ENCODE measurements at regions not wholly inside any gene's neighbourhood (a gene's known extent, or its start where the extent isn't known, plus 50 kb on each side); places are given as distances from the start of the nearest gene placed in this dataset.

DNA sequence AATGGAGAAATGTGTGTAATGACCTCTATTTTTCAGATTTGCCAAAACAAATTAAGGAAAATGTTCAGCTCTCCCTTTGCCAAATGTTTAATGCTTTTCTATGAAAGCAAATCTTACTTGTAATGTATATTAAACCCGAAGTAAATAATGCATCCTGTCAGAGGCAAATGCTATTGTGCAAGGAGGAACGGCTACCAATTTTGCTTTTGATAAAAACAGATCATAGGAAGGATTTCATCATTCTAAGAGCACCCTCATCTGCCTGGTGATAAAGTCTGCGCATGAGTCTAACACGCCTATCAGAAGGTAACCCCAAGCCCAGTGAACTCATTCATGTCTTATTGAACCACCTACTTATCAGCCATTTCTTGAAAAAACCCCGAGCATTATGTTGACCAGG is 412.4 kb upstream of the MKI67 start:
- DNase-seq, result no peak

DNA sequence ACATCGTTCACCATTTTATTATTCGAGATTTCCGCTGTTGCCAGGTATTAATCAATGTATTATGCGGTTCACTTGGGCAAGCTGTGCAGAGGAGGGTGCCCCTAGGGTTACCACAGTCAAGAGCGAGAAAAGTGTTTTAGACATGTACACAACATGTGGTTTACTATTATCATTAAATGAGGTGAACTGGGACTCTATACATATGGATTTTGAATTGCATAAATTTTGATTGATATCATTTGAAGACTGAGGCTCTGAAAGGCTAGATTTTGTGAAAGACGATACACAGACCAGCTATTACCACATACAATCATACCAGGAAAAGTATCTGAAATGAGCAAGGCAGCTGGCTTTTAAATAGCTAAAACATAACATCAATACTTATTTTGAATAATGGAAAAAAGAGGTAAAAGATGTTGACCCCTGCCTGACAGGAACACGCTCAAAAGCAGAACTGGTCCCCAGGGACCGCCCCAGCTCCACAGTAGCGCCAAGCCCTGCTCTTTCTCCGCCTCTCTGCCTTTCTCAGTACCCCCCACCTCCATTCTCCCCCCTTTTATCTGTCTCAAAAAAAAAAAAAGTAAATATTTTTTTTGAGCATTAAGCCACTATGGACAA is 413.4 kb upstream of the MKI67 start:
- DNase-seq, result no peak

DNA sequence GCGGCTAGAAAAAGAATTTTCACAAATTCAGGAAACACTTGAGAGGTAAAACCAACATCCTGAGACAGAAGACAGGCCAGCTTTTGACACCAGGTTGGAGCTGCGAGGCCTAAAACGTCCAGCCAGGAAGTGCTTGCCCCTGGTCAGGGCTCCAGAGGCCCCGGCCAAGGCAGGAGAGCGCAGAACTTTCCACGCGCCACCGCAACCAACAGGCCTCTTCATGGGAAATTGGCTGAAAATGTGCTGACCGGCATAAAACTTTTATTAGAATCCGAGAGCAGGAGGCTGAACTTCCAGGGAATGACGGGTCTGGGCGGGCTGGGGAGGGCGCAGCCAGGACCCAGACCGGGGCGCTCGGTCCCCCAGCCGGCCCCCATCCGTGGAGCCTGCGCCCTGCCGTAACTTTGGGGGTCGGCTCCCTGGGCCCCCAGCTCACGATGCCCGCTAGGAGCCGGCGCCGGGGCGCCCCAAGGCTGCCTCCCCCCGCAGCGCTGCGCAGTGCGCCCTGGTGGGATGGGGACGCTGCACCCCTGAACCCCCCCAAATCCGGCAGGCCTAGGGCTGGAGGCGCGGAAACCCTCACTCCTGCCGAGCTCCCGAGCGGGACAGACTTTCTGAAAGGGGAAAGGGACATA is 414.0 kb upstream of the MKI67 start:
- DNase-seq, result no peak

DNA sequence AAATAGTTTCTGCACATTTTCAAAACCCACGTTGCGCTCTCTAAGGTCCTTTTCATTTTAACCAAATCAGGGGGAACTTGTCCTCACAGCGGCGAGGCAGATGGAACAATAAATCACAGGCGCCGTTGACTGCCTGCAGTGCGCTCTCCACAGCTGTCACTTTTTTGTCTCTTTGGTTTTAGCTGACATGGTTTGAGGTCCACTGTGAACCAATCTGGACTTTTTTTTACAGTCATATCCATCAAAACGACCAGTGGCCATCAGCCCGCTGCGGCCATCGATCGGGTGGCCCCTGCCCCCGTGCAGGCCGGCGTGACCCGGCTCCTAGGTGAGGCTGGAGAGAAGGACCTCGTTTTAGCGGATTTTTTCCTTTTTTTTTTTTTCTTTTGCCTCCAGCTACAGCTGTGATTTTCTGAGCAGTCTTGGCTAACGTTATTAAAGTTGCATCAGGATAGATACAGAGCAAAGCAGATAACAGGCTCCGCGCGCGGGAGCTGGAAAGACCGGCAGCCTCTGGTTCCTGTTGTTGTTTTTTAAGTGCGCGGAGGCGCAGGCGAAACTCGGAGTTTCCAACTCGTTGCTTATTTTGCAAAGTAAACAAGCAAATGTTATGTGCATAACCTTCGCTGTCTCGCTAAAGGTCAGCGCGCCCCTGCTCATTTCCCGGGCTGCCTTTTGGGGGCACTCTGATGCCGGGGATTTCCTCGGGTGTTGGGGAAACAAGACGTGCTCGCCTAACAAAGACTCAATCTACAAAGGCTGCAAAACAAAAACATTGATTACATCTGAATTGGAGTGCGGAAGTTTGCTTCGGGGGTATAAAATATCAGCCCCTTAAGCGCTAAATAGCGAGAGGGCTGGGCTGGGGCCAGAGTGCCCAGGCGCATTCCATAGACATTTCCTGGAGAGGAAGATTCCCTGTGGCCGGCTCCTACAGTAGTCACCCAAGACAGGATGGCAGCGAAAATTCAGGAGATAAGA is 414.8 kb upstream of the MKI67 start:
- no peak for DNase-seq

DNA sequence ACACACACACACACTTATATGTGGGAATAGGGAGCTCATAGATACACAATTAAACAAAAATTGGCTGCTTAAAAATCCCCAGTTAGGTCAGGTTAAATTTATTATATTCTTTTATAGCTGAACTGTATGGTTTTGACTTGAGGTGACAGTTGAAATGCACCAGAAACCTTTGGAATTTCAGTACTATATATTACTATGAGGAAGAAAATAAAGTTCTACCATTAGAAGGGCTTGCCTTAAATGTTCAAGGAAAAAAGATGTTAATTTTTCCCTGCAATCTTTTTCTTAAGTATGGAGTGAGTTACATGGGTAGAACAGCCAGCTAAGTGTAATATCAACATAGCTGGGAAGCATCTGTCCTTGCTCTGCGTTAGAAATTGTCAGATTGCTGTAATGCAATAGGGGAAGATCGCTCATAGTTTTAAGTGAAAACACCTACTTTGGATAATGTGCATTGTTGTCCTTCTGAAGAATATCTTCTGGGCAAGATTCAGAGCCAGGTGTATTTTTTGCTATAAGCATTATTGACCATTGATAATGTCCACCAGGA is 415.8 kb upstream of the MKI67 start:
- no peak for DNase-seq

DNA sequence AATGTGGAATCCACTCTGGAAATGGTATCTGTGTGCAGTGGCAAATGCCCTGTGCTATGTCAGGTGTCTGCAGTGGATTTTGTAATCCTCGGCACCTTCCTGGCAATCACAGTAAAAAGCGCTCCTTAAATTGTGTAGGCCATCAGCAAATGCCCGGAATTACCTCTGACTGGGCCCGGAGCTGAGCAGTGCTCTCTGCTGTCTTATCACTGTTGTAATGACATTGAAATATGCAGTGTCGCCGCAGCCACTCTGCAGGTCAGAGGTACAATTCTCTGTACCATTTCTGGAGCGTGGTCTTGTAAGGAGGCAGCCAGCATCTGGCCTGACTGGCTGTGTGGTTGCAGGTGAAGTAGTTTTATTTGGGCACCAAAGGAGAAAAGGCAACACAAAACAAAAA is 416.4 kb upstream of the MKI67 start:
- no peak for DNase-seq

DNA sequence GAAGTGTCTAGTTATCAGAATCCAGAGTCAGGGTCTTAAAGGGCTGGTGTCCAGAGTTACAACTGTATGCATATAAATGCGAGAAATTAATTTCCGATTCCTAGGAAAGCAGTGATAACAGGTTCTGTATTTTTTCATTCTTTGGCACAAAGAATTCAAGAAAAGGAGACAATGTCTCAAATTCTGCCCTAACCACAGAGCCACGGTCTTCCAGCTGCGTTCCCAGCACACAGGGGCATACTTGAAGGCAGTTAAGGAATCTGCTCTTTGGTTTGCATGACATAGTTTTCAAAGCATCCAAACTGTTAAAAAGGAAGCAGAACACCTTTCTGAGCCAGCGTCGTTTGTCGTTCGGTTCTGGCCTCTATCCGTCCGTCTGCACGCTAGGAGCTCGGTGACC is 416.9 kb upstream of the MKI67 start:
- DNase-seq, result no peak

DNA sequence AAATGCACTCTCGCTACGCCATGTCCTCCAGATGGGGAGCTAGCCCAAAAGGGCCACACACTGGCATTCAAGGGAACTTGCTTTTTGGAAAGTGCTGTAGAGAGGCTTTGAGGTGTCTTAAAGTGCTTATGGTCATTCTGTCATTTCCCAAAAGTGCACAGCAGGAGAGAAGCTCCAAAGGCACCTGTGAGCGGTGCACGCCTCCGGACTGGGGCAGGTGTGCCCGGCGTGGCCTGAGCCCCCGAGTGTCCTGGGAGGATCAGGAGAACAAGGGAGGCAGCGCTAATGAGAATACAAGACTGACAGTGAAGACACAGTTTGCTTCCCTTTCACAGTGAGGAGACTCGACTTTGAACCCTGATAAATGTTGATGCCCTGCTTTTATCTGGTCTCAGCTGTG is 419.0 kb upstream of the MKI67 start:
- no peak for DNase-seq

DNA sequence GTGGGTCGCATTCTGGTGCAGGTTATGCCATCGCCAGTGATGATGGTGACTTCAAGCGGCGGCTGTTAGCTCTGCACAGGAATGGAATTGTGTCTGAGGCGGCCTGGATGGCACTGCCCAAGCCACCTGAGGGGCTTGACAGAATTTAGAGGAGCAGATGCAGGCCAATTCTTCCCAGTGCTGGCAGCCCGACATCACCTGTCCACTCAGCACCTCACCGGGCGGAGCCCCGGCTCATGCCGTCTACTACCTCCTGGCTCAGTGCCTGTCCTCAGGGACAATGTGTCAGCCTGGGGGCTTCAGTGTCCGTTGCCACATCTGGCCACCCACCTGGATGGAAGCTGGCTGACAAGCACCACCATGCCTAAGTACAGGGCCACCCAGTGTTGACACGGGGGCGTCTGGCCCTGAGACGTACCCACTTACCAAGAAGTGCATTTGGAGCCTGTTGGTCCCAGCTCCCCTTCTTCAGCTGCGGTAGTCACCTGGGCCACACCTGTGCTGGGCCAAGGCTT is 420.5 kb upstream of the MKI67 start:
- no peak for DNase-seq

DNA sequence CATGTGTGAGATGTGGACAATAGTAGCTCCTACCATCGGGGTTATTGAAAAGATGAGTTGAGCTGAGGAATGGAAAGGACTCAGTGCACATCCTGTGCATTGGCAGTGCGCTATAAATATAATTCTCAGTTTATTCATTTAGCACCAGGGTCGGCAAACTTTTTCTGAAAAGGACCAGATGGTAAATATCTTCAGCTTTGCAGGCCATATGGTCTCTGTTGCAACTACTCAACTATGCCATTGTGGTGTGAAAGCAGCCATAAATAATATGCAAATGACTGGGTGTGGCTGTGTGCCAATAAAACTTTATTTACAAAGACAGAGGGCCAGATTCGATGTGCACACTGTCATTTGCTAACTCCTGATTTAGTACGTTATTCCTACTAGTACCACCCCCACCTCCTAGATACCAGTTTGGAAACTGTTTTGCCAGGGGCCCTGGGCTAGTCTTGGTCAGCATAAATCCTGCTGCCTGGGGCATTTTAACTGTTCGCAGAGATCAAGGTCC is 422.9 kb upstream of the MKI67 start:
- DNase-seq, result no peak

DNA sequence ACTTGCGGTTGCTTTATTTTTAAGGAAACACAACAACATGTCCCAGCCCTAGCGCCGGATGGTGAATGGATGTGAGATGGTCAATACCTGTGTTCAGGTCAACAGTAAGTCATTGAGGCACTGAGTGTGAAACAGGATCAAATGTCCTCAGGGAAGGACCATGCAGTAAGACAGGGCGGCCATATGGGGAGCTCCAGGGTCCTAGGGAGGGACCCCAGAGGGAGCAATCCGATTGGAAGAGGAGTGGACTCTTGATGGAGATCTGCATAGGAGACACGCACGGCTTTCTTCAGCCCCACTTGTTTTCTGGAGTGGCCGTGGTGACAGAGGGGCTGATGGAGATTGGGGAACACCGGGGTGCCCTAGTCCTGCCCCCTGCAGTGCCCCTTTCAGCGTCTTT is 423.8 kb upstream of the MKI67 start:
- DNase-seq, result no peak

DNA sequence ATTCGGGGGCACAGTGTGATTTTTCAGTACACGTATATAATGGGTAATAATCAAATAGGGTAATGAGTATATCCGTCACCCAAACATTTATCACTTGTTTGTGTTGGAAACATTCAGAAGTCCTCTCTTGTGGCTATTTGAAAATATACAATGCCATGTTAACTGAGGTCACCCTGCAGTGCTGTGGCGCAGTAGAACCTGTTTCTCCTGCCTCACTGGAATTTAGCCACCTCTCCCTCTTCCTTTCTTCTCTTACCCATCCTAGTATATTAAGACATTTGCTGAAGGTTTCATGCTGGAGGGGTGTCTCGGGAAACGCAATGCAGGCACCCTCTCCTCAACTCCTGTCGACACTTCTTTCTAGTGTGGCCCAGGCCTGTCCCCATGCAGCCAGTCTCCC is 425.3 kb upstream of the MKI67 start:
- DNase-seq, result no peak

DNA sequence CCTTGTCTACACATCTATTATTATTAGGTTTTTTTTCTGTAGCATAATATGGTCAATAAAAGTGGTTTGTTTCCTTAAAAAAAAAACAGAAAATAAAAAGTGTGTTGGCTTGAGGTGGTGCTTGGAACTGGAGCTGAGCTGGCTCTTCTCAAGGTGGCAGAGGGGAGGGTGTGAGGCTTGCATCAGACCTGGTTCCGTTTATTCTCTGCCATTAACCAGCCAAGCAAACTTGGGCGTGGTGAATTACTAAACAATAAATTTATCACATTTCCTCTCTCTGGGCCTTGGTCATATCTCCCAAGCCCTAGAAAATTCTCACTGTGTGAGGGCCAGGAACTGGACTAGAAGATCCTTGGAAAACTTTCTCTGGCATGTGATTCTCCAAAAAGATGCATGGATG is 427.5 kb upstream of the MKI67 start:
- DNase-seq, result no peak

DNA sequence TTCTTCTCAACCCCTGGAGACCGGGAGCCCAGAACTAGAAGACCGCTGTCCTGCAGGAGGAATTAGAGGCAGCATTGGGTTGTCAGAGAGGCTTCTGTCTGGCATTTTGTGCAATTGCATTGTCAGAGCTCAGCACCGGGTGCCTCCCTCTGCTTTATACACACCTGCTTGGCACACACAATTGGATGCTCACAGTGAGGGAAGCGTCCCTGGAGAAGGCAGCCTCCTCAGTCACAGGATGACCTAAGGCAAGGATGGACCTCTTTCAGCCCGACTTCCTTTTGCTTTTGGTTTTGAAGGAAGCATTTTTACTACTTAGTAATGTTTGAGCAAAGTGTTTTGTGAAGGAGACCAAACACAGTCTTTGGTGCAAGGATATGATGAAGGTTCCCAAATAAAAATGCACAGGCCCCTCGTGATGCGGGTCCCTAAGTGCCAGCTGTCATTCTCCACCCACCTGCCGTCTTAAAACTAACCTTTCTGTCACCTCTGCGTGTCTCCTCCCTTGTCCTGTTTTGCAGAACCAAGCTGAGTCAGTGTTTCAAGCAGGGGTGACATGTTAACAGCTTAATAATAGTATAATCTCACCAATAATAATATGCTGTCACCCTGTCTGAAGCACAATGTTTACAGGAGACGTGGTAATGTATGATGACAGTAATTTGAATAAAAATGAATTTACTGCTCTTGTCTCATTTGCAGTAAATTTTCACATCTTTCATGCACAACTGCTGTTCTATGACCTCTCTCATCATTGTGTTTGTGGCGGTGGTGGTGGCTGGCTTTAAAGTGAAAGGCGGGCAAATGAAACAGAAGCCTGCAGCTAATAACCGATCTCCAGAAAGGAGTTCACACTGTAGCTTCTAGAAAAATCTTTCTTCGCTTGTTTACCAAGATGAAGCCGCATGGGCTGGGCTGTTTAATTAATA is 430.2 kb upstream of the MKI67 start:
- no peak for DNase-seq

DNA sequence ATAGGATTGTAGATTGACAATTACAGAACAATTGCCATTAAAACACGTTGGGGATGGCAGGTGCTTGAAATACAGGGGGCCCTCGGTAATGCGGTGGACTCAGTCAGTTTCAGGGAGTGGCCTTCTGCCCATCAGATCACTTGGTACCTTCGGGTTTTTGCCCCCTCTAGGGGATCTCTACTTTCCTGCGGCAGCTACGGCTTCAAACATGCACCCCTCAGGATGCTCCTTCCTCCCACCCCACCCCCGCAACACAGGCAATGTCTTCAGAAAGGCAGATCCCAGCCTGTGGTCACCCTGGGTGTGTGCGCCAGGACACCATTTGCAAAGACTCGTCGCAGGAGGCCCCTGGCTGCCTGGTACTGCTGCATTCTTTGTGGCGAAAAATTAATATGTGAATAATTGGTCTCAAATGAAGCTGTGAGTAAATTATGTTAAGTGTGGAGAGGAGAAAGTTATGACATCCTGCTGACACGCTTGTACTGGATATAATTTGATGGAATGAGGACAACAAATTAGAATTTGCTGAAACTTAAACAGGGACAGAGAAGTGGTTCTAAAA is 431.0 kb upstream of the MKI67 start:
- DNase-seq, result no peak

DNA sequence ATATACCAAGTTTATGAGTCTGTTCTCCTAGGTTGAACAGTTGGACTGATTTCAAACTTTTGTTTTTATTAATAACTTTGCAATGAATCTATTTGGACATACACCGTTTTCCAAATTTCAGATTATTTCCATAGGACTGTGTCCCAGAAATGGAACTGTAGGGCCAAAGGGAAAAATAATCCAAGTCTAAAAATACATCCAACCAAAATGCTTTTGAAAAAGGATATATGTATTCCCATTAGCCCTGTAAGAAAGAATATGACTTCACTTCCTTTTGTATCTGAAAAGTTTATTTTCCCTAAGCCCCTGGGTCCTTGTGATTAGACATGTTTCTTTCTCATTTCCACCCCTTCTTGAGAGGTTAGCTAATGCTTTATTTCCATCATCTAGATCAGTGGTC is 434.2 kb upstream of the MKI67 start:
- DNase-seq, result no peak

DNA sequence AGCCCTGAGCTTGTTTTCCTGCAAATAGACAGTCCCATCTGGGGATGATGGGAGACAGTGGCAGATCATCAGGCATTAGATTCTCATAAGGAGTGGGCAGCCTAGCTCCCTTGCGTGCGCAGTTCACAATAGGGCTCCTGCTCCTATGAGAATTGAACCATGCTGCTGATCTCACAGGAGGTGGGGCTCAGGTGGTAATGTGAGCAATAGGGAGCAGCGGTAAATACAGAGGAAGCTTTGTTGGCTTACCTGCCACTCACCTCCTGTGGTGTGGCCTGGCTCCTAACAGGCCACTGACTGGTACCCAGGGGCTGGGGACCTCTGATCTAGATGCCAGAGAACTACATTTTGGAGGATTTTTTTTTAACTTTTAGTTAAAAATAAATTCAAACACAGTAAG is 434.8 kb upstream of the MKI67 start:
- DNase-seq, result no peak

DNA sequence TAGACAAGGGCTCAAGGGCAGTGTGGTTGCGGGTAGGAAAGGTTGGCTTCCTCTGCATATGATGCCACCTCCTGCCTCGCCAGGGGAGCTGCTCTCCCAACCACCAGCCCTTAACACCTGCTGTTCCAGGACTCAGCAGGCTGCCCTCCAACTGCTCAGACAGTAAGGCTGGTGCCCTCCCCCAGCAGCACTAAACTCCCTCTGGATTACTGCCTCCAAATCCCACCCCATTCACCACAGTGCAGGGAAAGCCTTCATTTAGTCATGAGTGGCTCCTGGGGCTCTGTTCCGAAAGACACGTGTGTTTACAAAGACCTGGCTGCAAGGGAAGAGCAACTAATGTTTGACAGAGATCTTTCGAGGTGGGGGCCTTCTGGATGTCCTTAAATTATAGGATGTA is 437.2 kb upstream of the MKI67 start:
- DNase-seq, result no peak

DNA sequence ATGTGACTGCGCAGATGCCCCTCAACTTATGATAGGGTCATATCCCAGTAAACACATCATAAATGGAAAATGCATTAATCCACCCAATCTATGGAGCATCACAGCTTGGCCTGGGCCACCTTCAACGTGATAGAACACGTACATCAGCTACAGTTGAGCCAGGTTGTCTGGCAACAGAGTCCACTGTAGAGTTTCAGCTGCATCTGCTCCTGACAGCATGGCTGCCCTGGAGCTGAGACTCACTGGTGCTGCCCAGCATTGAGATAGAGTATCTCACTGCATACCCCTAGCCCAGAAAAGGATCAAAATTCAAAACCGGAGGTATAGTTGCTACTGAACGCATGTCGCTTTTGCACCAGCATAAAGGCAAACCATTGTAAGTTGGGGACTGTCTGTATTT is 437.7 kb upstream of the MKI67 start:
- DNase-seq, result no peak

DNA sequence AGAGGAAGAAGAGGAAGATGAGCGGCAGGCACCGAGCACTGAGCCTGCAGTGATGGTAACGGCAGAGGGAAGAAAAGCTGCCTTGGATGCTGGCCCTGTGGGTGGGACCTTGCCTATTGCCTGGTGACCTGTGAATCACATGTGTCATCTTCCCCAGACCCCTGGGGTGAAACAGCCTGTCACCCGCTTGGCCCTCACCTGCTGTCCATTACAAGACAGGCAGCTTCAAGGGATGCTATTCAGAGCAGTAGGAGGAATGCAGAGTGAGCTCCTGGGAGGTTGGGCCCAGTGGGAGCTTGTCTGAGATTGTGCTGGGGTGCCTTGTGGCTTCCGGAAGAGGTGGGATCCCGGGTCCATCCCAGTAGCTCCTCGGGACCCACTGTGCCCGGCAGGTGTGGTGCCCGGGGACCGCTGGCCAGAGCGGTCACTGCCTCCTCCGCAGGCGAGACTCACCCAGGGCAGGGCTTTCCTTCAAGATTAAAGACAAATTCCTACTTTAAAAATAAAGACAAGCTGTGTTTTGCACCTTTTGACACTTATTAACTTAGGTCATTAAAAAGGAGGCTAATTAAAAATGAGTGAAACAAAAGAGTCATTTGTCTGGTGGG is 440.2 kb upstream of the MKI67 start:
- DNase-seq, result no peak

DNA sequence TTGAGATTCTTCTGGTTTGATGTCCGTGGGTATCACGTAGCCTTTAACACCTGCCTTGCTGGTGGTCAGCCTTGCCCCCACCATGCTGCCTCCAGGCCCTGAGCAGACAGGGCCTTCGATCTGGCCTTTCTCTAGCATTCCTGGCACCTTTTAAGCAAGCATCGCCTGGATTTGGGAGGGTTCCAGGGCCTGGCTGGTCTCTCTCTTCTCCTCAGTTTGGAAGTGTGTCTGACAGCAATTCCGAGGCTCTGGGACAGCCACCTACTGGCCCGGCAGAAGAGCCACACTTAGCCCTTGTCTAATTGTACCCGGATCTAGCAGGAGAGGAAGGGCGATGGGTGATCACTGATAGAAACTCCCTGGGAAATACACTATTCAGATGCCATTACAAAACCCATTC is 441.3 kb upstream of the MKI67 start:
- DNase-seq, result no peak

Data from stimulated activated CD4-positive, alpha-beta T cell treated with anti-CD3 and anti-CD28 coated beads, Interleukin-4, amount 100 ng/mL, for 24 hours (primary cell).